ENCODE measurements at regions not wholly inside any gene's neighbourhood (a gene's known extent, or its start where the extent isn't known, plus 50 kb on each side); places are given as distances from the start of the nearest gene placed in this dataset.

- no peak for FAIRE-seq
Observed at GRCh38 chr3:178152031-178152806, 384.0 kb upstream of the KCNMB2 start.

GRCh38 chr3:178152988-178153387, 383.2 kb upstream of the KCNMB2 start:
- no peak for FAIRE-seq

- no peak for FAIRE-seq
Observed at GRCh38 chr3:178155521-178155920, 380.7 kb upstream of the KCNMB2 start.

GRCh38 chr3:178156301-178156700, 379.9 kb upstream of the KCNMB2 start:
- FAIRE-seq = no peak

- no peak for FAIRE-seq
Observed at GRCh38 chr3:178159691-178160220, 376.5 kb upstream of the KCNMB2 start.

- peak; percentile 11 for FAIRE-seq
Observed at GRCh38 chr3:178169421-178169820, 366.8 kb upstream of the KCNMB2 start.

- FAIRE-seq = no peak
Observed at GRCh38 chr3:178170698-178171535, 365.3 kb upstream of the KCNMB2 start.

- no peak for FAIRE-seq
Observed at GRCh38 chr3:178172121-178172520, 364.1 kb upstream of the KCNMB2 start.

GRCh38 chr3:178174201-178174915, 361.9 kb upstream of the KCNMB2 start:
- no peak for FAIRE-seq

- no peak for FAIRE-seq
Observed at GRCh38 chr3:178181088-178181487, 355.1 kb upstream of the KCNMB2 start.

GRCh38 chr3:178181784-178182183, 354.5 kb upstream of the KCNMB2 start:
- no peak for FAIRE-seq

GRCh38 chr3:178182337-178182779, 353.9 kb upstream of the KCNMB2 start:
- no peak for FAIRE-seq

- no peak for FAIRE-seq
Observed at GRCh38 chr3:178184833-178185232, 351.4 kb upstream of the KCNMB2 start.

GRCh38 chr3:178186666-178187065, 349.6 kb upstream of the KCNMB2 start:
- FAIRE-seq = no peak

GRCh38 chr3:178189854-178190253, 346.4 kb upstream of the KCNMB2 start:
- no peak for FAIRE-seq

GRCh38 chr3:178193846-178194245, 342.4 kb upstream of the KCNMB2 start:
- FAIRE-seq = no peak

GRCh38 chr3:178194539-178194938, 341.7 kb upstream of the KCNMB2 start:
- no peak for FAIRE-seq

GRCh38 chr3:178195824-178196223, 340.4 kb upstream of the KCNMB2 start:
- FAIRE-seq = no peak

GRCh38 chr3:178198329-178198728, 337.9 kb upstream of the KCNMB2 start:
- FAIRE-seq = no peak

- no peak for FAIRE-seq
Observed at GRCh38 chr3:178200316-178200715, 335.9 kb upstream of the KCNMB2 start.

- no peak for FAIRE-seq
Observed at GRCh38 chr3:178201714-178202113, 334.5 kb upstream of the KCNMB2 start.

- no peak for FAIRE-seq
Observed at GRCh38 chr3:178202194-178202593, 334.0 kb upstream of the KCNMB2 start.

GRCh38 chr3:178203165-178203564, 333.1 kb upstream of the KCNMB2 start:
- no peak for FAIRE-seq

Data from A204.1 (cell line).